Activated T-helper 1 cell treated with Interleukin-2 at 50 U/mL for 16 hours (primary cell): ENCODE measurements at regions not wholly inside any gene's neighbourhood (a gene's known extent, or its start where the extent isn't known, plus 50 kb on each side); places are given as distances from the start of the nearest gene placed in this dataset.
"Not testable (repeated sequence)": the region's sequence is repeated elsewhere in the genome, so short reads cannot be mapped to it uniquely, and the experiment has no call there.

ENCODE experiments used
- DNase-seq: peaks from one replicate; pipeline ENCODE4 v3.0.0-alpha.2; 2020; ENCODE audit warnings: low read depth

DNA sequence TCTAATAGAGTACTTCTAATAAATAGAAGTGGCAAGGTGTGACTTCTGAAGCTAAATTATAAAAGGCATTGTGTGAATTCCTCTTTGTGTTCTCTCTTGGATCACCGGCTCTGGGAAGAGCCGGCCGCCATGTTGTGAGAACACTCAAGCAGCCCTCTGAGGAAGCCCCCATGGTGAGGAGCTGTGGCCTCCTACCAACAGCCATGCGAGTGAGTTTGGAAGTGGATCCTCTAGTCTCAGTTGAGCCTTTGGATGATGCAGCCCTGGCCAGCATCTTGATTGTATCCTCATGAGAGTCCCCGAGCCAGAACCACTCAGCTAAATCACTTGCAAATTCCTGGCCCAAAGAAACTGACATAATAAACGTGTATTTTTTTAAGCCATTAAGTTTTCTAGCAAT, 94.5 kb upstream of the CARD11 start:
- no peak for DNase-seq

DNA sequence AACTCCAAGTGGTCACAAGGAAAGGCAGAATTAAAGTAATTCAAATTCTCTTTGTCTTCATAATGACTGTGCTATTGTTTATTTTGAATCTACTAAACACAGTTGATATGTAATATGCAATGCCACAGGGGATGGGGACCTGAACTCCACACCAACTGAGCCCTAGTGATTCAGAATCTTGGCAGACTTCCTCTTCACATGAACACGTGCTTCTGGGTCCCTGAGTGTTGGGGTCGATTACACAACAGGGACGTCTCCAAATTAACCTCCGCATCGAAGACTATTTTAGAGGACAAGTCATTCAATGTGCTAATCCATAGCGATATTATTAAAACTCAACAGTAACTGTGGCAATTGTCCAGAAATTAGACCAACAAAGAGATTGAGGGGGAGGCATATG, 95.3 kb upstream of the CARD11 start:
- no peak for DNase-seq

DNA sequence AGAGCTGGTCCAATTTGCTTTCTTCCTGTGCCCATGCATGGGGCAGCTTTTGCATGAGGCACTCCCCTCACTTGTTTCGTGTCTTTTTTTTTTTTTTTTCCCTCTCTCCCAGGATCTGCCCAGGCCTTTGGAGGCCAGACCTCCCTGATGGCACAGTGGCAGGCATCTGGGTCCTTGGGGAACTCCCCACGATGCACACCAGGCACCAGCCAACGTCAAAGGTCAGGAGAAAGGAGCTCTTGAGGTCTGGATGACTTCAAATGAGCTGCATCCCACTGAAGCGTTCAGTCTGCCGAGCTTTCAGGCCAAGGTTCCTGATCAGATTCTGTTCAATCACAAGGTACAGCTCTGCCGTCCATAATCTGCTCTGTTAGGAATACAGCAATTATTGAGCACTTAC, 97.2 kb upstream of the CARD11 start:
- no peak for DNase-seq

DNA sequence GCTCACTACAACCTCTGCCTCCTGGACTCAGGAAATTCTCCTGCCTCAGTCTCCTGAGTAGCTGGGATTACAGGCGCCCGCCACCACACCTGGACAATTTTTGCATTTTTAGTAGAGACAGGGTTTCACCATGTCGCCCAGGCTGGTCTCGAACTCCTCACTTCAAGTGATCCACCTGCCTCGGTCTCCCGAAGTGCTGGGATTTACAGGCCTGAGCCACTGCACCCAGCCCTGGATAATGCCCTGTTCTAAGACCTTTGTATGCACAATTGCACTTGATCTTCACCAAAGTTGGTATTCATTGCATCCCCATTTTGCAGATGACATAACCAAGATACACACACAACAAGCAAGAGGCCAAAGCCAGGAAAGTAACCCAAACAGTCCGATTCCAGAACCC, 97.7 kb upstream of the CARD11 start:
- no peak for DNase-seq

DNA sequence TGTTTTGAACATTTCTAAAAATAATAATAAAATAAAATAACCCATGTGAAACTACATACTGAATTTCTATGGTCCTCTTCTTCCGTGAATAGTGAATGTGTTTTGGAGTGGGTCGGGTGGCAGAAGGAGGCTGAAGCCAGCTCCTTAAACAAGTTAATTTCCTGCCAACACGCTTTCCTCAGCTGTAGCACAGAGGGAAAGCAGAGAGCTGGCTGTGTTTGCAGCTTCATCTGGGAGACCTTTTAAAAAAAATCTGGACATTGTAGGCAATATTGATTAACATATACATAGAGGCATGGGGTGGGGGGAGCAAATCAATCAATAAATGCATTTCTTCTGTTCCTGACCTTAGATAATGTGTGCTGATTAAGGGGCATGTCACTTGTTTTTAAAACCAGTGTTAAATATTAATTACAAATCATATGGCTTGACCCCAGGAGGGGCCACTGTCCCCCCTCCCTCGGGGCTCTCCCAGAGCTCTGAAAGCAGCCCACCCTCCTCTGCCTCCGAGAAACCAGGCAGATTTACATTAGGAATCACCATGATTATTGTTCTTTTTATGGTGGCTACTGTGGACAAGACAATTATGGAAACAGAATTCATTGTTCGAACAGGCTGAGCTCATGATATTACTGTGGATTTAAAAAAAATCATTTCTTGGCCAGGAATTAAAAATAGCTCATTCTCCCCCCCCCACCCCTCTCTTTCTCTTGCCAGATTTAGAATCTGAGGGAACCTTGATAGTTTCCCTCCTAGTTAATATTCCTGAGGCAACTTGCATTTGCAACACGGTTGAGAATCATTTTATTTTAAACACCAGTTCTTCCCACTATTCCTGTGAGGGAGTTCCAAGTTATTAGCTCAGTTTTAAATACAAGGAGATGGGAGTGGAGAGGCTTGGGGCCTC, 100.5 kb upstream of the CARD11 start:
- no peak for DNase-seq

DNA sequence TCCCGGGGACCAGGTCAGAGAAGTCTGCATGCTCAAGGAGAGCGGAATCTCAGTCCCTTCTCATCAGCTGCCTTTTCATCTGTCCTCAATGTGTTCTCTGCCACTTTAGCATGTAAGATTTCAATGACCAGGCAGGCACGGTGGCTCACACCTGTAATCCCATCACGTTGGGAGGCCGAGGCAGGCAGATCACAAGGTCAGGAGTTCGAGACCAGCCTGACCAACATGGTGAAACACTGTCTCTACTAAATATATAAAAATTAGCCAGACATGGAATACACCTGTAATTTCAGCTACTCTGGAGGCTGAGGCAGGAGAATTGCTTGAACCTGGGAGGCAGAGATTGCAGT, 101.1 kb upstream of the CARD11 start:
- DNase-seq = not testable (repeated sequence)

DNA sequence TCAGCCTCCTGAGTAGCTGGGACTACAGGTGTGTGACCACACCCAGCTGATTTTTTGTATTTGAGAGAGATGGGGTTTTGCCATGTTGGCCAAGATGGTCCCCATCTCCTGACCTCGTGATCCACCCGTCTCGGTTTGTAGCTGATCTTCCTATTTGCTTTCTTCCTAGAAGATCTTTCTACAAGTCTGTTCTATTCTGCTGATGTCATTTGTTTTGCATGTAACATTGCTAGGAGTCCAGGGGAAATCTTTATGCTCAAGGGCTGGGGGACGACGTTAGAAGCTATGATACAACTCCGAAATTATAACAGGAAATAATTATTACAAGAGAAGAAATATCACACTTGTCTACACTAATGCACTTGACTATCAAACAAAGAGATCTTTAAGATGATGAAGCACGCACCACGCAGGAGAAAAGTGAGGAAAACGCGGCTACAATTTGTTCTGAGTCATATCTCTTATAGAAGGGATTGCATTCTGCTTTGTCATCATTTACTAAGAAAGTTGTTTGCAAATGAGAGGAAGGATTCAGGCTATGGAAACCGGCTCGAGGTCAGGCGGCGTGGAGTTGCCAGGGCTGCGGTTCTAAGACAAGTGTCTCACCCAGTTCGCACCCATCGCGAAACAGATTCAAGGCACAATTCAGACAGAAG, 103.0 kb upstream of the CARD11 start:
- no peak for DNase-seq

DNA sequence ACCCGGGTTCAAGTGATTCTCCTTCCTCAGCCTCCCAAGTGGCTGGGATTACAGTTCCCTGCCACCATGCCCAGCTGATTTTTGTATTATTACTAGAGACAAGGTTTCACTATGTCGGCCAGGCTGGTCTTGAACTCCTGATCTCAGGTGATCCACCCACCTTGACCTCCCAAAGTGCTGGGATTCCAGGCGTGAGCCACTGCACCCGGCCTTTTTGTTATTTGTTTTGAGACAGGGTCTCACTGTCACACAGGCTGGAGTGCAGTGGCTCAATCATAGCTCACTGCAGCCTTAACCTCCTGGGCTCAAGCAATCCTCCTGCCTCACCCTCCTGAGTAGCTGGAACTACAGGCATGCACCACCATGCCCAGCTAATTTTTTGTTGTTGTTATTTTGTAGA, 104.8 kb upstream of the CARD11 start:
- not testable (repeated sequence) for DNase-seq

DNA sequence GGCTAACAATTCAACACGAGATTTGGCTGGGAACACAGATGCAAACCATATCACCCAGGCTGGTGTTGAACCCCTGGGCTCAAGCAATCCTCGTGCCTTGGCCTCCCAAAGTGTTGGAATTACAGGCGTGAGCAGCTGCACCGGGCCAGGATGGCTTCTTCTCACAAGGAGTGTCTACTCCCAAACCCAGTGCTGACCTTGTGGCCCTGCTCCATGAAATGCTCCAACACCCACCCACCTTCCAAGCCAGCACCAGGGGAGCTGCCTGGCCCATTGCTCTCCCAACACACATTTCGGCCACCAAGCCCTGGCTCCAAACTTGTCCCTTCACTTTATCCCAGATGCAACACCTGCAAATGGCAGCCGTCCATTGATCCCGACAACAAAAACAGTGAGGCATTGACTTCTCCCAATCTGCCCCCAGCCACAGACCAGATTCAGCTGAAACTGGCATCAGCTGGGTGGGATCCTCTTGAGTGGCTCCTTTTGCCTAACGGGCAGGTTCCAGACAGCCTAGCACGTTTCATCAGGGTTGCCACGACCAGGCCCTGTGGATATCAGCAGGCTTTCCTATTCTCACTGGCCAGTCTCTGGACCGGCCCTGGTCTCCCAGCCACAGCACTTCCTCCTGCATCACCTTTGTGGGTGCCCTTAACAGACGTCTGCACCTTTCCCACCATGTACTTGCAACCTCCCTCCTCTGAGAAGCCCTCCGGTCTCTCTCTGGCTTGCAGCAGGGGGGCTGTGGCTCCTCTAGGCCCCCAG, 105.7 kb upstream of the CARD11 start:
- DNase-seq = no peak

DNA sequence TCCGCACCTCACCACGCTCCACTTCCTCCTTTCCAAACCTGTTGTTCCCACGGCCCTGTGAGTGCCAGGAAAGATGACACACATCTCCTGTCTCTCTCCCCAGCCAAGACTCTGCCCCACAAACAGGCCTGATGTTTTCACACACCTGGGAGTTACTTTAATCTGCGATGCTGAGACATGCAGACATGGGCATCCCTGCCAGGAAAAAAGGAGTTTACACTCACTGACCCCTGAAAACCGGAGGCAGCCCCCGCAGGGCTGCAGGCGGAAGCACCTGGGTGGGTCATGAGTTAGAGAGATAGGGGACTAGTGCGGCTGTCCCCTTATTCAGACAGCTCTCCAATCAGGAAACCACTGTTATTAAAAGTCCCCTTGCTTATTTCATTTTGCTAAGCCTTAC, 106.4 kb upstream of the CARD11 start:
- DNase-seq = no peak

DNA sequence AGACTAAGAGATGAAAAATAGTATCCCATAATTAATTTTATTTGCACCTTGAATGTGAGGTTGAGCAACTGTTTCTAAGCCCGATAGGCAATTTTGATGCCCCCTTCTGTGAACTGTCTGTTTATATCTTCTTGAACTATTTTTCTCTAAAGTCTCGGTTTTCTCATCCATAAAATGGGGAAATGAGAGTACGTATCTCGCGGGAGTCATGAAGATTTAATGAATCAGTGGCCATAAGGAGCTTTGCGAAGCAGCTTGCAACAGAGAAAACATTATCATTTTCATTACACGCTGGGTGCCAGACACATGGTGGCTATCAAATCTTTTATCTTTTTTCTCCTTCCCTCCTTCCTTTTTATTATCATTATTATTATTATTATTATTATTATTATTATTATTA, 108.1 kb upstream of the CARD11 start:
- no peak for DNase-seq

DNA sequence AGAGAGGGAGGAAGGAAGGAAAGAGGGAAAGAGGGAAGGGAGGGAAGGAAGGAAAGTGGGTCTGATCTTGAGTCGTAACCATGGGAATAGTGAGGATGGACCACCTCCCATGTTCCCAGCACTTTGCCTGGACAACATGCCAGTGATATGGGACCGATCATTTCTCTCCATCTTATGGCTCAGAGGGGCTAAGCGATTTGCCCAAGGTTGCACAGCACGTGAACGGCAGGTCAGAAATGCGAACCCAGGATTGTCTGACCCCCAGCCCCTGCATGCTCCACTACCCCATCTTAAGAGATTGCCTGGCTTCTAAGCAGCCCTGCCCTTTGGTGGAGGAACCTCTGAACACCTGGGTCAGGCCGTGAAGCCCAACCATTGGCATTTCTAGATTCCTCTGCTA, 109.0 kb upstream of the CARD11 start:
- no peak for DNase-seq

DNA sequence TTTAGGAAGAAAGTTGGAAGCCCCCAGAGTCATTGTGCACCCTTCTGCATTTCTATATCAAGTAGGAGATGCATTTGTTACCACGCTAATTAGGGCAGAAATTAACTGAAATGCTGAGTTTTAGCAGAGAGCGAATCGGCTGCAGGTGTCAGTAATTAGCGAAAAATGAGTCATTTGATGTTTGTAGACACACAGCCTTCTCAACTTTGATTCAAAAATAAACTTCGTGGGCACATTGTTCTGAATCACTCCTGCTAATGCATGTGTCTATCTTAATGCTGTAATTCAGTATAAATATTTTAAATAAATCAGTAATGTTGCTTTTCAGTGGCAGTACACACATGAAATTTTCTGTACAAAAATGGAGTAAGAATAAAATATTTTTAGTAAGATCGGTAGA, 109.5 kb upstream of the CARD11 start:
- DNase-seq = no peak

DNA sequence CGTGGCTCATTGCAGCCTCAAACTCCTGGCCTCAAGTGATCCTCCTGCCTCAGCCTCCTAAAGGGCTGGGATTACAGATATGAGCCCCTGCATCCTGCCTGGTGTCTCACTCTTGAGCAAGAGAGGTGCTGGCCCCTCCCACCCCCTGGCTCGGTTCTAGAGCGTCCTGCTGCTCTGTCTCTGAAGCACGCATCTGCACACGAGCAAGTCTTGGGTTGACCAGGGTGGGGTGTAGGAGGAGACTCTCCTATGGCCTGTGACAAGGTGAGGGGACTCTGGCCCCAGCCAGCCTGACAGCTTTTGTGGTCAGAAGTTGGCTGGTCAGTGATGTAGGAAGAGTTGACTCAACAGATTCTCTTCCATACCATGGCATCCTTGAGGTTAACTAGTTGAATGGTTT, 110.7 kb upstream of the CARD11 start:
- no peak for DNase-seq

DNA sequence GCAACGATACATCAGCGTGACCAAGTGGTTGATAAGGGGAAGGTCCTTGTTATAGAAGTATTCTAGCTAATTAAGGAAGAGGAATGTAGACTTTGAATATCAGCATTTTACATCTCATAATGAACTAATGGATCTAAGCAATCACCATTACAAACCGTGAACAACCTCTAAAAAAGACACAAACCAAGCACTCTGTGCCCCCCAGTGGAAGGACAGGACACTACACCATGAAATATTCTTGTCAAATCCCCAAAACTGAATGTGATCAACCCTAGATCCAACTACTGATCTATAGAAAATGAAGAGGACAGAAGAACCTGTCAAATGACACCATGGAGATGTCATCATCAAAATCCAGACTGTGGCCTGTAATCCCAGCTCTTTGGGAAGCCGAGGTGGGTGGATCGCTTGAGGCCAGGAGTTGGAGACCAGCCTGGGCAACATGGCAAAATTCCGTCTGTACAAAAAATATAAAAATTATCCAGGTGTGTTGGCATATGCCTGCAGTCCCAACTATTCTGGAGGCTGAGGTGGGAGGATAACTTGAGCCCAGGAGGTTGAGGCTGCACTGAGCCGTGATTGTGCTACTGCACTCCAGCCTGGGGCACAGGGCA, 111.3 kb upstream of the CARD11 start:
- peak; percentile 23 for DNase-seq

DNA sequence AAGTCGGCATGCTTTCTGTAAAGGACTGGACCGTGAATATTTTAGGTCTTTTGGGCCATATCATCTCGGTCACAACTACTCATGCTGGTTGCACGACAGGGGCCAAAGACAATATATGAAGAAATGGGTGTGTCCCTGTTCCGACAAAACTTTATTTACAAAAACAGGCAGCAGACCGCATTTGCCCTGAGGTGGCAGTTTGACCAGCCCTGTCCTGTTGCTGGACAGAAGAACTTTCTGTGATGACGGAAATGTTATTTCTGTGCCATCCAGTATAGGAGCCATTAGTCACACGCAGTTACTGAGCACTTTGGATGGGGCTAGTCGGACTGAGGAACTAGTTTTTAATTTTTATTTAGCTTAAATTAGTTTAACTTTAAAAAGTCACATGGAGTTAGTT, 112.8 kb upstream of the CARD11 start:
- no peak for DNase-seq

DNA sequence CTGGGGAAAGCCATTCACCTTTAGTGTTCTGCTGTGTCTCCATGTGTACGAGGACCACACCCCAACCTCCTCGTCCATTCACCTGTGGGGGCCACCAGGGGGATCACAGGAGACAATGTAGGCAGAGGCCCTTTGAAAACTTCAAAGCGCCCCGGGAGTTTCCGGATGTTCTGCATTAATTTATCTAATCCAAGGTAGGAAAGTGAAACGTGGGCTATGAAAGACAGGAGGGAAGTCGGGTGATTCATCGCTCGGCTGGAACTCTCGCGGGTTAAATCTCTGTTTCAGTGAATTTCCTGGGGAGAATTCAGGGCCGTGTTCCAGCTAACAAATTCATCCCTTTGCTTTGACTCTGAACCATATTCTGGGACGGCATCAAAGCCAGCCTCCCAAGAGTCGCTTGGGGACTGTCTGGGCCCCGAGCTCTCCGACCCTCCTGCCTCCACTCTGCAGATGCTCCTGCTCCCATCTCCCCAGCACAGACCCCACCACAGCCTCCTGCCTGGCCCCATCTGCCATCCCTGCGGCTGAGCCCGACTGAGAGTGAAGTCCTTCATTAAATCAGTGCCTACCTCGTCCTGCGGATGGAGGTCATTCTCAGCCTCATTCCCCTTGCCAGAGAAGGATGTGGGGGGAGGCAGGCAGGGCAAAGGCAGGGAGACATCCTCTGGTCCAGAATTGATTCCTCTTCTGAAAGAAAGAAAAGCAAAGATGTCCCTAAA, 114.1 kb upstream of the CARD11 start:
- no peak for DNase-seq

DNA sequence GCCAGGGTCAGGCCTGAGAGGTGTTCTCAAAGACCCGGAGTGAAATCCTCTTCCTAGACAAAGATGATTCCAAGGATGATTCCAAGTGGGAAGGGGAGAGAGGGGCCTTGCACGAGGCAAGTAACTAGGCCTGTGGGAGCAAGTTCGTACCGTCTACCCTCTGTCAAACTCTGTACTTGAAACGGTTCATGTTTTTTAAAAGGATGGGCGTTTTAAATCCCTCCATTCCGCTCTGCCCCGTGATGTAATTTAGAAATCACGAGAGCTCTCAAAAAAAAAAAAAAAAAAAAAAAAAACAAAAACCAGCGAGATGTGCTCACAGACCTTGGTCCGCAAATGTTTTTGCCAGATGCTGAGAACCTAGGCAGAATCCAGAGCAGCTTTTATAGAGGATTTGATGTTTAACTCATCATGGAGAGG, 114.7 kb upstream of the CARD11 start:
- DNase-seq = no peak

DNA sequence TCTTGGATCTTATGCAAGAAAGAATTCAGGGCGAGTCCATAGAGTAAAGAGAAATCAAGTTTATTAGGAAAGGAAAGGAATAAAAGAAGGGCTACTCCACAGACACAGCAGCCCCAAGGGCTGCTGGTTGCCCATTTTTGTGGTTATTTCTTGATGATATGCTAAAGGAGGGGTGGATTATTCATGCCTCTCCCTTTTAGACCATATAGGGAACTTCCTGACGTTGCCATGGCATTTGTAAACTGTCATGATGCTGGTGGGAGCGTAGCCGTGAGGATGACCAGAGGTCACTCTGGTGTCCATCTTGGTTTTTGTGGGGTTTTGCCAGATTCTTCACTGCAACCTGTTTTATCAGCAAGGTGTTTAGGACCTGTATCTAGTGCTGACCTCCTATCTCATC, 115.4 kb upstream of the CARD11 start:
- no peak for DNase-seq

DNA sequence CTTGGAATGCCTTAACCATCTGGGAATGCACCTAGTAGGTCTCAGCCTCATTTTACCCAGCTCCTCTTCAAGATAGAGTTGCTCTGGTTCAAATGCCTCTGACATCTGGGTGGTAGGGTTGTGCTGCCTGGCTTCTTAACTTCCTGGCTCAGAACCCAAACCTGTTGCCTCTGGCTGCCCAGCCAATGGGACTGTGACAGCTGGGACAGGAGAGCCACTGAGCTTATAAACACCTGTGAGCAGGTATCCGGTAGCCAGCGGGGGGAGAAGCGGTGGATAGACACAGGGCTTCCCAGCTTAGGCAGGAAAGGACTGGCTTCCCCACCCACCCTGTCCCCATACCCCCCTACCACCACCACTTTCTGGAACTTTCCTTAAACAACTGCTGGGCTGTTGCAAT, 115.8 kb upstream of the CARD11 start:
- no peak for DNase-seq

DNA sequence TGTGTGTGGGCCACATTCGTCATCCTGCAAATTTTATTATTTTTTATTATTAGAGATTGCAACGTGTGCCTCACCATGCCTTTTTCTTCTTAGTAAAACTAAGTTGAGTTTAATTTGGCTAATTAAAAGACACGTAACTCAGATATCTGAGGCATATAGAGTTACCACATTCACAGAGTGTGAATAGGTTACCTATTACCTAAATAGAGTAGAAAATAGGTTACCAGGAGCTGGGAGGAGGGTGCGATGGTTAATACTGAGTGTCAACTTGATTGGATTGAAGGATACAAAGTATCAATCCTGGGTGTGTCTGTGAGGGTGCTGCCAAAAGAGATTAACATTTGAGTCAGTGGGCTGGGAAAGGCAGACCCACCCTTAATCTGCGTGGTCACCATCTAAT, 116.3 kb upstream of the CARD11 start:
- not testable (repeated sequence) for DNase-seq

DNA sequence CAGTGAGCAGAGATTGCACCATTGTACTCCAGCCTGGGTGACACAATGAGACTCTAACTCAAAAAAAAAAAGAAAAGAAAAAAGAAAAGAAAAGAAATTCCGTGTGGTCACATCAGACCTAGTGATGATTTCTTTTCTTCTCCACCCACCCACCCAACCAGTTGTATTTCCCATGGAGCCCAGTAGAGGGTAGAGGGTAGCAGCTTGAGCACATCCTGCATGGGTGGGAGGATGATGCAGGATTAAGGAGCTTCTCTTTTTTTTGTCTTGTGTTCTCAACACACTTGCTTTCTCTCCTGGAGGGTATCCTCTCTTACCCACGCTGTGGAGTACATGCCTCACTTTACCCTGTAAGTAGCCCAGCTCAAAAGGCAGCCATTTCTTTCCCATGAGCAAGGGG, 118.6 kb upstream of the CARD11 start:
- no peak for DNase-seq
